NCI-H2081 treated with DMSO at 0.1 percent for 48 hours (cell line): ENCODE measurements at regions not wholly inside any gene's neighbourhood (a gene's known extent, or its start where the extent isn't known, plus 50 kb on each side); places are given as distances from the start of the nearest gene placed in this dataset.

Experiments used
- DNase-seq: peaks from one replicate; lab custom pipeline; 2025; lab: John Stamatoyannopoulos, UW

- no peak for DNase-seq
Observed at GRCh38 chr22:48143856-48144255, 1381.4 kb downstream of the TBC1D22A start.

GRCh38 chr22:48142388-48142787 lies 1379.9 kb downstream of the TBC1D22A start:
- DNase-seq, result no peak

- no peak for DNase-seq
Observed at GRCh38 chr22:48141301-48141700, 1378.9 kb downstream of the TBC1D22A start.

- DNase-seq, result no peak
Observed at GRCh38 chr22:48140261-48140813, 1377.9 kb downstream of the TBC1D22A start.

- no peak for DNase-seq
Observed at GRCh38 chr22:48139776-48140175, 1377.3 kb downstream of the TBC1D22A start.

GRCh38 chr22:48138855-48139254 lies 1376.4 kb downstream of the TBC1D22A start:
- DNase-seq, result no peak

- no peak for DNase-seq
Observed at GRCh38 chr22:48138427-48138826, 1376.0 kb downstream of the TBC1D22A start.

- DNase-seq, result no peak
Observed at GRCh38 chr22:48137640-48138039, 1375.2 kb downstream of the TBC1D22A start.

- no peak for DNase-seq
Observed at GRCh38 chr22:48135592-48135991, 1373.1 kb downstream of the TBC1D22A start.

GRCh38 chr22:48125416-48125815 lies 1363.0 kb downstream of the TBC1D22A start:
- no peak for DNase-seq

- DNase-seq, result no peak
Observed at GRCh38 chr22:48121984-48122383, 1359.5 kb downstream of the TBC1D22A start.

GRCh38 chr22:48118654-48119053 lies 1356.2 kb downstream of the TBC1D22A start:
- DNase-seq, result no peak

- no peak for DNase-seq
Observed at GRCh38 chr22:48116871-48117270, 1354.4 kb downstream of the TBC1D22A start.

GRCh38 chr22:48112687-48113521 lies 1350.5 kb downstream of the TBC1D22A start:
- DNase-seq, result no peak

- DNase-seq, result no peak
Observed at GRCh38 chr22:48106715-48107259, 1344.3 kb downstream of the TBC1D22A start.

GRCh38 chr22:48106215-48106614 lies 1343.8 kb downstream of the TBC1D22A start:
- no peak for DNase-seq

- no peak for DNase-seq
Observed at GRCh38 chr22:48105259-48105658, 1342.8 kb downstream of the TBC1D22A start.

GRCh38 chr22:48104766-48105165 lies 1342.3 kb downstream of the TBC1D22A start:
- DNase-seq, result no peak

- DNase-seq, result no peak
Observed at GRCh38 chr22:48104102-48104738, 1341.8 kb downstream of the TBC1D22A start.

- DNase-seq, result no peak
Observed at GRCh38 chr22:48103126-48103875, 1340.9 kb downstream of the TBC1D22A start.

GRCh38 chr22:48102581-48102980 lies 1340.1 kb downstream of the TBC1D22A start:
- DNase-seq, result no peak

GRCh38 chr22:48101704-48102103 lies 1339.3 kb downstream of the TBC1D22A start:
- no peak for DNase-seq
